SK-N-SH (cell line): ENCODE measurements at regions not wholly inside any gene's neighbourhood (a gene's known extent, or its start where the extent isn't known, plus 50 kb on each side); places are given as distances from the start of the nearest gene placed in this dataset.
A peak's percentile ranks its signal among the peaks of the same experiment; 100 is the strongest.

ENCODE experiments used
- CTCF ChIA-PET: fragments of 300-600, 350-600 bp; formaldehyde crosslinking; extraction: SDS; loops from one replicate; lab custom pipeline; 2021; lab: Yijun Ruan, JAX
- POLR2A ChIA-PET: fragments of 350-600 bp; sonication (Branson Sonifier 250); formaldehyde crosslinking; extraction: SDS; loops from one replicate; lab custom pipeline; 2020; ENCODE audit warnings: antibody characterized with exemption, inconsistent platforms; lab: Yijun Ruan, JAX
- DNase-seq: peaks from one replicate; pipeline ENCODE4 v3.0.0; 2012
- H2AFZ ChIP-seq: fragments of 200-600 bp; sonication (generic); 2 replicates; pipeline ENCODE4 v1.8.1; 2016; ENCODE audit warnings: antibody characterized with exemption, mild to moderate bottlenecking, low read depth
- H3F3A ChIP-seq: fragments of 200-600 bp; sonication (generic); replicated peaks from 2 replicates; pipeline ENCODE3; 2016; ENCODE audit warnings: antibody characterized with exemption, mild to moderate bottlenecking; ENCODE audit not compliant: insufficient read depth
- H3K27ac ChIP-seq, 2 experiments: fragments of 200-500 bp in 1 of 2; fragments of 200-600 bp in 1 of 2; sonication (Bioruptor generic) in 1 of 2; sonication (generic), shearing (Covaris generic) in 1 of 2; 2 replicates each; pipeline versions ENCODE4 v1.5.1 to v1.6.1; 2014 to 2016; ENCODE audit warnings: low read depth in 2 of 2, inconsistent platforms in 1 of 2, low read length in 1 of 2, mild to moderate bottlenecking in 1 of 2, mixed read lengths in 1 of 2
- H3K27me3 ChIP-seq: fragments of 200-600 bp; sonication (generic), shearing (Covaris generic); 2 replicates; pipeline ENCODE4 v1.6.1; 2016; ENCODE audit warnings: mixed run types; ENCODE audit not compliant: insufficient read depth
- H3K36me3 ChIP-seq, 2 experiments: fragments of 200-500 bp in 1 of 2; fragments of 200-600 bp in 1 of 2; sonication (Bioruptor generic) in 1 of 2; sonication (generic) in 1 of 2; replicated peaks in 1 of 2; 2 replicates each; pipeline versions ENCODE3 to v1.5.1; 2014 to 2016; ENCODE audit warnings: low read length in 1 of 2, mild to moderate bottlenecking in 1 of 2; ENCODE audit not compliant: insufficient read depth in 2 of 2, control insufficient read depth in 1 of 2
- H3K4me1 ChIP-seq, 2 experiments: fragments of 200-500 bp in 1 of 2; fragments of 200-600 bp in 1 of 2; sonication (Bioruptor generic) in 1 of 2; sonication (generic), shearing (Covaris generic) in 1 of 2; 2 replicates each; pipeline versions ENCODE4 v1.5.1 to v1.6.1; 2014 to 2016; ENCODE audit warnings: low read depth in 1 of 2, low read length in 1 of 2, mixed run types in 1 of 2; ENCODE audit not compliant: insufficient read depth in 2 of 2, control insufficient read depth in 1 of 2
- H3K4me2 ChIP-seq: fragments of 200-600 bp; sonication (generic), shearing (Covaris generic); 2 replicates; pipeline ENCODE4 v1.6.1; 2017; ENCODE audit warnings: mixed run types
- H3K4me3 ChIP-seq, 2 experiments: fragments of 200-500 bp in 1 of 2; fragments of 200-600 bp in 1 of 2; sonication (Bioruptor generic) in 1 of 2; sonication (generic), shearing (Covaris generic) in 1 of 2; 2 replicates each; pipeline versions ENCODE4 v1.5.1 to v1.8.1; 2014 to 2016; ENCODE audit warnings: low read depth in 2 of 2, inconsistent platforms in 1 of 2, low read length in 1 of 2, mild to moderate bottlenecking in 1 of 2, mixed read lengths in 1 of 2, moderate library complexity in 1 of 2
- H3K79me2 ChIP-seq: fragments of 200-600 bp; sonication (generic); 2 replicates; pipeline ENCODE4 v1.8.1; 2017; ENCODE audit warnings: mild to moderate bottlenecking; ENCODE audit not compliant: insufficient read depth
- H3K9ac ChIP-seq: fragments of 200-600 bp; sonication (generic); 2 replicates; pipeline ENCODE4 v1.6.1; 2017; ENCODE audit warnings: mixed run types
- H3K9me2 ChIP-seq: fragments of 200-600 bp; sonication (generic); 2 replicates; pipeline ENCODE4 v1.6.1; 2017; ENCODE audit warnings: mixed run types
- H3K9me3 ChIP-seq: fragments of 200-600 bp; sonication (generic); 2 replicates; pipeline ENCODE4 v1.6.1; 2017; ENCODE audit warnings: mixed run types, mild to moderate bottlenecking, moderate library complexity
- H4K20me1 ChIP-seq: fragments of 200-600 bp; sonication (generic); 2 replicates; pipeline ENCODE4 v1.6.1; 2017; ENCODE audit warnings: mild to moderate bottlenecking, mixed run types; ENCODE audit not compliant: insufficient read depth
- EP300 ChIP-seq, 2 experiments: IDR thresholded peaks; 2 replicates each; pipeline versions ENCODE4 v1.4.0 to v1.6.1; 2012; ENCODE audit warnings: borderline replicate concordance in 1 of 2, low read depth in 1 of 2, low read length in 1 of 2
- EZH2phosphoT487 ChIP-seq: fragments of 200-600 bp; sonication (generic); IDR thresholded peaks from 2 replicates; pipeline ENCODE4 v1.6.1; 2017; ENCODE audit warnings: low read depth, mixed run types, mild to moderate bottlenecking, antibody characterized with exemption, moderate library complexity, borderline replicate concordance
- FOSL2 ChIP-seq: IDR thresholded peaks from 2 replicates; pipeline ENCODE4 v1.4.0; 2012; ENCODE audit warnings: low read depth, mild to moderate bottlenecking, moderate library complexity, borderline replicate concordance
- FOXJ3 ChIP-seq: sonication (generic); formaldehyde crosslinking; IDR thresholded peaks from 2 replicates; pipeline ENCODE4 v1.5.1; 2020; ENCODE audit warnings: mild to moderate bottlenecking, missing genetic modification reagents
- FOXM1 ChIP-seq: IDR thresholded peaks from 2 replicates; pipeline ENCODE4 v1.4.0; 2012; ENCODE audit warnings: low read depth, mild to moderate bottlenecking
- JUND ChIP-seq: IDR thresholded peaks from 2 replicates; pipeline ENCODE4 v1.4.0; 2012
- MXI1 ChIP-seq: IDR thresholded peaks from 2 replicates; pipeline ENCODE4 v1.6.1; 2012; ENCODE audit warnings: mild to moderate bottlenecking, low read depth, low read length, improper control_type of control experiment
- NFIC ChIP-seq: IDR thresholded peaks from 2 replicates; pipeline ENCODE4 v1.4.0; 2012; ENCODE audit warnings: borderline replicate concordance
- NRF1 ChIP-seq: IDR thresholded peaks from 2 replicates; pipeline ENCODE4 v1.6.1; 2012; ENCODE audit warnings: low read depth, mild to moderate bottlenecking, low read length
- POLR2AphosphoS5 ChIP-seq: IDR thresholded peaks from 2 replicates; pipeline ENCODE4 v1.6.1; 2012; ENCODE audit warnings: low read depth, low read length
- RCOR1 ChIP-seq: fragments of 150-350 bp; IDR thresholded peaks from 2 replicates; pipeline ENCODE4 v1.6.1; 2017; ENCODE audit warnings: antibody characterized with exemption, low read length
- RFX5 ChIP-seq: IDR thresholded peaks from 2 replicates; pipeline ENCODE4 v1.6.1; 2012; ENCODE audit warnings: mild to moderate bottlenecking, improper control_type of control experiment, low read length
- RXRA ChIP-seq: IDR thresholded peaks from 2 replicates; pipeline ENCODE4 v1.4.0; 2012; ENCODE audit warnings: low read depth, mild to moderate bottlenecking, borderline replicate concordance
- SIN3A ChIP-seq: IDR thresholded peaks from 2 replicates; pipeline ENCODE4 v1.6.1; 2012; ENCODE audit warnings: low read depth, mild to moderate bottlenecking, low read length, moderate library complexity, borderline replicate concordance
- USF2 ChIP-seq: fragments of 150-350 bp; IDR thresholded peaks from 2 replicates; pipeline ENCODE4 v1.6.1; 2017; ENCODE audit warnings: antibody characterized with exemption, low read length, low read depth, borderline replicate concordance
- WGBS: methylation state at CpG from one replicate; pipeline ENCODE4 v1.1.6; 2017; ENCODE audit warnings: low lambda C conversion rate; 5-methylcytosine and 5-hydroxymethylcytosine counted together
- TF ChIP-seq, protein P1 (sequence below): IDR thresholded peaks from 2 replicates; pipeline ENCODE4 v1.4.0; 2012; ENCODE audit warnings: low read depth, borderline replicate concordance
- TF ChIP-seq, protein P2 (sequence below): IDR thresholded peaks from 2 replicates; pipeline ENCODE4 v1.4.0; 2012; ENCODE audit warnings: low read depth, borderline replicate concordance
- TF ChIP-seq, protein P3 (sequence below): IDR thresholded peaks from 2 replicates; pipeline ENCODE4 v1.4.0; 2012; ENCODE audit warnings: low read depth
- TF ChIP-seq, protein P4 (sequence below): fragments of 200-600 bp; sonication (generic); IDR thresholded peaks from 2 replicates; pipeline ENCODE4 v1.6.1; 2017; ENCODE audit warnings: antibody characterized with exemption, mild to moderate bottlenecking, moderate library complexity

DNA sequence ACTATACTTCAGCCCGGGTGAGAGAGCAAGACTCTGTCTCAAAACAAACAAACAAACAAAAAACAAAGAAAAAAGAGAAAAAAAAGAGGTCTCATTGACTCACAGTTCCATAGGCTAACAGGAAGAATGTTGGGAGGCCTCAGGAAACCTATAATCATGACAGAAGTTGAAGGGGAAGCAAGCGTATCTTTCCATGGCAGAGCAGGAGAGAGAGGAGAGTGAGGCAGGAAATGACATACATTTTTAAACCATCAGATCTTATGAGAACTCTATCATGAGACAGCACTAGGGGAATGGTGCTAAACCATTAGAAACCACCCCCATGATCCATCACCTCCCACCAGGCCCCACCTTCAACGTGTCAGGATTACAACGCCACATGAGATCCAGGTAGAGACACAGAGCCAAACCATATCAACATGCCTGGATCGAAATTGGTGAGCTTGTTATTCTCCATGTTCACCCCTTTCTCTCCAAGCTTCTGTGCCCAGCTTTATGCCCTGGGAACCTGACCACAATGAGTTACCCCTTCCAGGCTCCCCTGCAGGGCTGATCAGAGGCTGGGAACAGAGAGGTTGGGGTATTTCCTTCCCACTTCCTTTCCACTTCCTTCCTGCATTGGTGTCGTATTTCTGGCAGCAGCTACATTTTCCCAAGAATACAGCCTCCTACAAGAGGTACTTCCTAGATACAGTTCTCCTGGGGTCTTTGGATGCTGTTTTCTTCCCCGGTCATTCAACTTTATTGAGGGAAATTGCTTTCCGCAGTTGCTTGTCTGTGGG, 219.3 kb upstream of the FLRT2 start:
- Histone ChIP-seq H2AFZ (peak overlapping the region; percentile 68; the same call in 1 of the 2 replicates), H4K20me1 (no peaks in the 10 kb centered on the region), H3K4me2 (no peak overlapping the region), H3K4me3 (no peak overlapping the region), H3K36me3 (no peaks in the 10 kb centered on the region), H3K79me2 (no peaks in the 10 kb centered on the region), H3K9me3 (no peaks in the 10 kb centered on the region), H3K27me3 (no peaks in the 10 kb centered on the region), H3K27ac (no peak overlapping the region), H3K9ac (no peak overlapping the region), H3F3A (no peaks in the 10 kb centered on the region), H3K9me2 (no peaks in the 10 kb centered on the region), H3K4me1 (peaks cover 0 to under 1% of the 10 kb centered on the region in 2 experiments; a peak in 2 of 4 replicates)
- 48% methylated on average over 8 of the region's 8 CpGs for WGBS
- POLR2A ChIA-PET, result no interaction called here
- no peak for DNase-seq
- TF ChIP-seq RFX5 (no peak), USF2 (no peak), NRF1 (no peak), POLR2AphosphoS5 (no peak), FOXJ3 (CRISPR knock-in tag) (no peak)
- TF ChIP-seq, protein P1, sequence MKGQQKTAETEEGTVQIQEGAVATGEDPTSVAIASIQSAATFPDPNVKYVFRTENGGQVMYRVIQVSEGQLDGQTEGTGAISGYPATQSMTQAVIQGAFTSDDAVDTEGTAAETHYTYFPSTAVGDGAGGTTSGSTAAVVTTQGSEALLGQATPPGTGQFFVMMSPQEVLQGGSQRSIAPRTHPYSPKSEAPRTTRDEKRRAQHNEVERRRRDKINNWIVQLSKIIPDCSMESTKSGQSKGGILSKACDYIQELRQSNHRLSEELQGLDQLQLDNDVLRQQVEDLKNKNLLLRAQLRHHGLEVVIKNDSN, result no peak
- CTCF ChIA-PET, result no interaction called here

DNA sequence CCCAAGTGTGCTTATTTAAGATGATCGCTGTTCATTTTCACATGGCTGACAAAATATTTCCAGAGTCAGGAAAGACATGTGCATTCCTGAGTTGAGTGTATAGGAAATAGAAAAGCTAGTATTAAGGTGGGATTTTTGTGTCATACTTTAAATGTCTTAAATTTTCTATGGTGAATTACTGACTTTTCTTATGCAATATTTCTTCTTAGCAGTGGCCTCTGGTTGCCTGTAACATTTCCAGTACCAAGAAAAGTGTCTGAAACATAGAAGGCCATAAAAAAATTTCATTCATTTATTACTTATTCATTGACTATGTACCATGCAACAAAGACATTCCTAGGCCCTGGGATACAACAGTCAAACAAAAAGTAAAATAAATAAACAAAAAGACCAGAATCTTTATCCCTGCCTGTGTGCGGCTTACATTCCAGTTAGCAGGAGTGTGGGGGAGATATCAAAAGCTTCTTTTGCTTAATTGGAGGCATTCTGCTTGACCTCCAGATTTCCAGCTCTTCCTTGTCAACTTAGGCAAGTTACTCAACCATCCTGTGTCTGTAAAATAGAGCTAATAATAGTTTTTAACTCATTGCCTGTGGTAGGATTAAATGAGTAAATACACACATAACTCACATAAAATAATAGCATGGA, 216.3 kb upstream of the FLRT2 start:
- Histone ChIP-seq H3K9me2 (no peaks in the 10 kb centered on the region), H3K9ac (no peak overlapping the region), H3K36me3 (no peaks in the 10 kb centered on the region), H3K4me1 (peaks cover 0 to 13% of the 10 kb centered on the region in 2 experiments; a peak in 3 of 4 replicates), H3K27ac (no peak overlapping the region), H3K27me3 (no peaks in the 10 kb centered on the region), H2AFZ (no peak overlapping the region; the same call in 1 of the 2 replicates), H4K20me1 (no peaks in the 10 kb centered on the region), H3K9me3 (no peaks in the 10 kb centered on the region), H3F3A (peaks cover 18% of the 10 kb centered on the region), H3K4me3 (no peak overlapping the region), H3K4me2 (no peak overlapping the region), H3K79me2 (no peaks in the 10 kb centered on the region)
- POLR2A ChIA-PET, result no interaction called here
- 56% methylated on average over 2 of the region's 2 CpGs for WGBS
- CTCF ChIA-PET, result no interaction called here
- no peak for DNase-seq
- no peak for TF ChIP-seq RCOR1
- TF ChIP-seq RXRA, result no peak
- no peak for TF ChIP-seq EP300 (IDR thresholded peaks at IDR 0.05; ENCODE audit: borderline replicate concordance in 1 of 2, low read depth in 1 of 2, low read length in 1 of 2)
- TF ChIP-seq, protein P2, sequence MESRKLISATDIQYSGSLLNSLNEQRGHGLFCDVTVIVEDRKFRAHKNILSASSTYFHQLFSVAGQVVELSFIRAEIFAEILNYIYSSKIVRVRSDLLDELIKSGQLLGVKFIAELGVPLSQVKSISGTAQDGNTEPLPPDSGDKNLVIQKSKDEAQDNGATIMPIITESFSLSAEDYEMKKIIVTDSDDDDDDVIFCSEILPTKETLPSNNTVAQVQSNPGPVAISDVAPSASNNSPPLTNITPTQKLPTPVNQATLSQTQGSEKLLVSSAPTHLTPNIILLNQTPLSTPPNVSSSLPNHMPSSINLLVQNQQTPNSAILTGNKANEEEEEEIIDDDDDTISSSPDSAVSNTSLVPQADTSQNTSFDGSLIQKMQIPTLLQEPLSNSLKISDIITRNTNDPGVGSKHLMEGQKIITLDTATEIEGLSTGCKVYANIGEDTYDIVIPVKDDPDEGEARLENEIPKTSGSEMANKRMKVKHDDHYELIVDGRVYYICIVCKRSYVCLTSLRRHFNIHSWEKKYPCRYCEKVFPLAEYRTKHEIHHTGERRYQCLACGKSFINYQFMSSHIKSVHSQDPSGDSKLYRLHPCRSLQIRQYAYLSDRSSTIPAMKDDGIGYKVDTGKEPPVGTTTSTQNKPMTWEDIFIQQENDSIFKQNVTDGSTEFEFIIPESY, result no peak
- TF ChIP-seq FOXJ3 (CRISPR knock-in tag), result no peak
- no peak for TF ChIP-seq JUND
- no peak for TF ChIP-seq EZH2phosphoT487
- no peak for TF ChIP-seq NFIC
- TF ChIP-seq FOXM1, result no peak
- TF ChIP-seq, protein P3, sequence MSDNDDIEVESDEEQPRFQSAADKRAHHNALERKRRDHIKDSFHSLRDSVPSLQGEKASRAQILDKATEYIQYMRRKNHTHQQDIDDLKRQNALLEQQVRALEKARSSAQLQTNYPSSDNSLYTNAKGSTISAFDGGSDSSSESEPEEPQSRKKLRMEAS, result no peak
- TF ChIP-seq MXI1, result no peak
- TF ChIP-seq USF2, result no peak
- TF ChIP-seq, protein P4, sequence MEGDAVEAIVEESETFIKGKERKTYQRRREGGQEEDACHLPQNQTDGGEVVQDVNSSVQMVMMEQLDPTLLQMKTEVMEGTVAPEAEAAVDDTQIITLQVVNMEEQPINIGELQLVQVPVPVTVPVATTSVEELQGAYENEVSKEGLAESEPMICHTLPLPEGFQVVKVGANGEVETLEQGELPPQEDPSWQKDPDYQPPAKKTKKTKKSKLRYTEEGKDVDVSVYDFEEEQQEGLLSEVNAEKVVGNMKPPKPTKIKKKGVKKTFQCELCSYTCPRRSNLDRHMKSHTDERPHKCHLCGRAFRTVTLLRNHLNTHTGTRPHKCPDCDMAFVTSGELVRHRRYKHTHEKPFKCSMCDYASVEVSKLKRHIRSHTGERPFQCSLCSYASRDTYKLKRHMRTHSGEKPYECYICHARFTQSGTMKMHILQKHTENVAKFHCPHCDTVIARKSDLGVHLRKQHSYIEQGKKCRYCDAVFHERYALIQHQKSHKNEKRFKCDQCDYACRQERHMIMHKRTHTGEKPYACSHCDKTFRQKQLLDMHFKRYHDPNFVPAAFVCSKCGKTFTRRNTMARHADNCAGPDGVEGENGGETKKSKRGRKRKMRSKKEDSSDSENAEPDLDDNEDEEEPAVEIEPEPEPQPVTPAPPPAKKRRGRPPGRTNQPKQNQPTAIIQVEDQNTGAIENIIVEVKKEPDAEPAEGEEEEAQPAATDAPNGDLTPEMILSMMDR, result no peak
- TF ChIP-seq FOSL2, result no peak
- TF ChIP-seq SIN3A, result no peak
